HepG2 (cell line): ENCODE measurements at regions not wholly inside any gene's neighbourhood (a gene's known extent, or its start where the extent isn't known, plus 50 kb on each side); places are given as distances from the start of the nearest gene placed in this dataset.

Experiments used
- ADNP ChIP-seq: sonication (generic); formaldehyde crosslinking; IDR thresholded peaks from 2 replicates; pipeline ENCODE4 v1.4.0; 2020; ENCODE audit warnings: missing genetic modification reagents
- FOXK2 ChIP-seq: fragments of 450-650 bp; IDR thresholded peaks from 2 replicates; pipeline ENCODE4 v1.6.1; 2016
- PCBP2 ChIP-seq: fragments of 200-400 bp; formaldehyde crosslinking; optimal IDR thresholded peaks from 2 replicates; pipeline ENCODE3; 2018; ENCODE audit warnings: low read length, low read depth; ENCODE audit not compliant: poor library complexity, severe bottlenecking
- TBL1XR1 ChIP-seq: fragments of 150-350 bp; IDR thresholded peaks from 2 replicates; pipeline ENCODE4 v1.6.1; 2014; ENCODE audit warnings: borderline replicate concordance, low read length; ENCODE audit not compliant: partially characterized antibody
- ZNF772 ChIP-seq: sonication (generic); formaldehyde crosslinking; IDR thresholded peaks from 2 replicates; pipeline ENCODE4 v1.5.0; 2020; ENCODE audit warnings: mild to moderate bottlenecking, missing genetic modification reagents

- TF ChIP-seq FOXK2 (no peak), ADNP (CRISPR knock-in tag) (no peak), PCBP2 (no peak), TBL1XR1 (no peak), ZNF772 (CRISPR knock-in tag) (no peak)
Observed at GRCh38 chr21:14880922-14881321, 183.9 kb downstream of the NRIP1 start.
